Smooth muscle cell (in vitro differentiated cells): ENCODE measurements at regions not wholly inside any gene's neighbourhood (a gene's known extent, or its start where the extent isn't known, plus 50 kb on each side); places are given as distances from the start of the nearest gene placed in this dataset.
A peak's percentile ranks its signal among the peaks of the same experiment; 100 is the strongest.

Source experiments
- DNase-seq: peaks from one replicate; lab custom pipeline; 2025; ENCODE audit not compliant: unreplicated experiment; lab: John Stamatoyannopoulos, UW
- H2AFZ ChIP-seq: fragments of 200-600 bp; sonication (generic); 2 replicates; pipeline ENCODE4 v1.6.0; 2016; ENCODE audit warnings: antibody characterized with exemption, low read depth, mild to moderate bottlenecking
- H3F3A ChIP-seq: fragments of 200-600 bp; sonication (generic); 2 replicates; pipeline ENCODE4 v1.6.0; 2017; ENCODE audit warnings: antibody characterized with exemption, low read depth
- H3K27ac ChIP-seq: fragments of 200-600 bp; sonication (generic); 2 replicates; pipeline ENCODE4 v1.5.1; 2016; ENCODE audit warnings: low read depth, mild to moderate bottlenecking
- H3K27me3 ChIP-seq: fragments of 200-600 bp; sonication (generic); 2 replicates; pipeline ENCODE4 v1.6.1; 2016; ENCODE audit warnings: low read depth, mild to moderate bottlenecking
- H3K36me3 ChIP-seq: fragments of 200-600 bp; sonication (generic); 2 replicates; pipeline ENCODE4 v1.5.1; 2016; ENCODE audit warnings: low read depth
- H3K4me1 ChIP-seq: fragments of 200-600 bp; sonication (generic); 2 replicates; pipeline ENCODE4 v1.5.1; 2016; ENCODE audit warnings: low read depth
- H3K4me2 ChIP-seq: fragments of 200-600 bp; sonication (generic); 2 replicates; pipeline ENCODE4 v1.6.0; 2016; ENCODE audit warnings: mild to moderate bottlenecking
- H3K4me3 ChIP-seq: fragments of 200-600 bp; sonication (generic); 2 replicates; pipeline ENCODE4 v1.5.1; 2016; ENCODE audit warnings: mild to moderate bottlenecking
- H3K79me2 ChIP-seq: fragments of 200-600 bp; sonication (generic); 2 replicates; pipeline ENCODE4 v1.6.0; 2016; ENCODE audit warnings: low read depth, mild to moderate bottlenecking
- H3K9ac ChIP-seq: fragments of 200-600 bp; sonication (generic); 2 replicates; pipeline ENCODE4 v1.6.0; 2016; ENCODE audit warnings: low read depth
- H3K9me3 ChIP-seq: fragments of 200-600 bp; sonication (generic); replicated peaks from 2 replicates; pipeline ENCODE4 v1.5.1; 2016; ENCODE audit warnings: low read depth
- H4K20me1 ChIP-seq: fragments of 200-600 bp; sonication (generic); 2 replicates; pipeline ENCODE4 v1.6.0; 2016; ENCODE audit warnings: low read depth
- WGBS: methylation state at CpG from one replicate; pipeline ENCODE4 v1.1.7; 2016; ENCODE audit warnings: low lambda C conversion rate; 5-methylcytosine and 5-hydroxymethylcytosine counted together
- TF ChIP-seq, protein P1 (sequence below): fragments of 200-600 bp; sonication (generic); IDR thresholded peaks from 2 replicates; pipeline ENCODE4 v1.5.1; 2017; ENCODE audit warnings: borderline replicate concordance, mild to moderate bottlenecking, antibody characterized with exemption; ENCODE audit not compliant: insufficient read depth, poor library complexity, severe bottlenecking

DNA sequence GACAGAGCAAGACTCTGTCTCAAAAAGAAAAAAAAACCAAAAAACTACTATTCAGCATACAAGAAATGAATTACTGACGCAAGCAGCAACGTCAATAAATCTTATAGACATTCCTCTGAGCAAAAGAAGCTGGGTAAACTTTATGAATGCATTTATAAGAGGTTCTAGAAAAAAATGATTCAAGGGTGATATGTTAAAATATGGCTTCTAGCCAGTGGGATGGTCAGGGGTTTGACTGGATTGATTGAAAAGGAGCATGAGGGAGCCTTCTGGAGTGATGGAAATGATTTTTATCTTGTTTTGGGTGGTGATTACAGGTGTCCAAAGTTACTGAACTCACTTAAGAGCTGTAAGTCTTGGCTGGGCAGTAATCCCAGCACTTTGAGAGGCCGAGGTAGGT lies 64.9 kb upstream of the SALL4 start:
- 83% methylated on average over 3 of the region's 3 CpGs for WGBS
- Histone ChIP-seq H3K27ac (no peak overlapping the region), H3K27me3 (no peaks in the 10 kb centered on the region), H4K20me1 (no peaks in the 10 kb centered on the region), H3F3A (peaks cover 5% of the 10 kb centered on the region), H3K36me3 (no peaks in the 10 kb centered on the region), H3K79me2 (no peaks in the 10 kb centered on the region), H2AFZ (no peak overlapping the region), H3K4me1 (no peaks in the 10 kb centered on the region), H3K9me3 (no peaks in the 10 kb centered on the region), H3K9ac (no peak overlapping the region), H3K4me2 (no peak overlapping the region), H3K4me3 (no peak overlapping the region)
- TF ChIP-seq, protein P1, sequence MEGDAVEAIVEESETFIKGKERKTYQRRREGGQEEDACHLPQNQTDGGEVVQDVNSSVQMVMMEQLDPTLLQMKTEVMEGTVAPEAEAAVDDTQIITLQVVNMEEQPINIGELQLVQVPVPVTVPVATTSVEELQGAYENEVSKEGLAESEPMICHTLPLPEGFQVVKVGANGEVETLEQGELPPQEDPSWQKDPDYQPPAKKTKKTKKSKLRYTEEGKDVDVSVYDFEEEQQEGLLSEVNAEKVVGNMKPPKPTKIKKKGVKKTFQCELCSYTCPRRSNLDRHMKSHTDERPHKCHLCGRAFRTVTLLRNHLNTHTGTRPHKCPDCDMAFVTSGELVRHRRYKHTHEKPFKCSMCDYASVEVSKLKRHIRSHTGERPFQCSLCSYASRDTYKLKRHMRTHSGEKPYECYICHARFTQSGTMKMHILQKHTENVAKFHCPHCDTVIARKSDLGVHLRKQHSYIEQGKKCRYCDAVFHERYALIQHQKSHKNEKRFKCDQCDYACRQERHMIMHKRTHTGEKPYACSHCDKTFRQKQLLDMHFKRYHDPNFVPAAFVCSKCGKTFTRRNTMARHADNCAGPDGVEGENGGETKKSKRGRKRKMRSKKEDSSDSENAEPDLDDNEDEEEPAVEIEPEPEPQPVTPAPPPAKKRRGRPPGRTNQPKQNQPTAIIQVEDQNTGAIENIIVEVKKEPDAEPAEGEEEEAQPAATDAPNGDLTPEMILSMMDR, result no peak
- DNase-seq, result no peak

DNA sequence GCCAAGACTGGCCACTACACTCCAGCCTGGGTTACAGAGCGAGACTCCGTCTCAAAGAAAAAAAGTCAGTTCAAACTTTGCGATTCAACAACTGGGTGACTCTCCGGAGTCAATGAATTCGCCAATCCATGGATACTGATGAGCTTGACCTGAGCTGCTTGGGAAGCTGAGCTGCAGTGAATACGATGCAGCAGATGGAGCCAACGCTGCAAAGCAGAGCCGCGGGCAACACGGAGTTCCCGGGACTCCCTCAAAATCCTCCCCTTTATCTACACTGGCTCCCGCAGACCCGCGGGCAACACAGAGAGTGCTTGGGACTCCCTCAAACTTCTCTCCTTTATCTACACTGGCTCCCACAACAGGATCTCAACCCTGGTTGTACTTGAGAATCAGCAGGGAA lies 62.6 kb upstream of the SALL4 start:
- TF ChIP-seq, protein P1, result no peak
- Histone ChIP-seq H3K27me3 (no peaks in the 10 kb centered on the region), H3K9me3 (no peaks in the 10 kb centered on the region), H3F3A (peaks cover 9% of the 10 kb centered on the region), H3K79me2 (no peaks in the 10 kb centered on the region), H3K4me2 (no peak overlapping the region), H3K27ac (no peak overlapping the region), H3K36me3 (no peaks in the 10 kb centered on the region), H3K9ac (no peak overlapping the region), H3K4me3 (no peak overlapping the region), H4K20me1 (no peaks in the 10 kb centered on the region), H2AFZ (no peak overlapping the region), H3K4me1 (peaks cover 8% of the 10 kb centered on the region)
- DNase-seq, result no peak
- WGBS, result 94% methylated on average over 14 of the region's 14 CpGs

DNA sequence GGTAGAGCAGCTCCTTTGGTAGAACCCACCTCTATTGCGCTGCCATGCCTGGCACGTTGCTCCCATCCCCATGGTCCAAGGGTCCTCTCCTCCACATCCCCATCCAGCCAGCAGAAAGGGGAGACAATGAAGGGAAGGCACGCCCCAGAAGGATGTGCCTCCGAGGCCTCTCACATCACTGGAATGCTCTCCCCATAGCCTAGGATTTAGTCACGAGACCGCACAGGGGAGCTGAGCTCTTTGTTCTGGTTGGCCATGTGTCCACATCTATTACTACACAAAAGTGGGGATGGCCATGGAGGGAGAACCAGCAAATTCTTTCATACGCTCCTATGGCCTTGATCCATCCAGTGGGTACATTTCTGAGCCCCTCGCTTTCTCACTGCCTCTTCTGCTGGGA lies 60.5 kb upstream of the SALL4 start:
- peaks cover 9% of the 10 kb centered on the region for H3F3A ChIP-seq
- H3K4me1 ChIP-seq, result peaks cover 8% of the 10 kb centered on the region
- H3K4me2 ChIP-seq, result peak overlapping the region; percentile 33
- H3K9me3 ChIP-seq, result no peaks in the 10 kb centered on the region
- 74% methylated on average over 8 of the region's 8 CpGs for WGBS
- H4K20me1 ChIP-seq, result no peaks in the 10 kb centered on the region
- peak overlapping the region; percentile 96 for H3K27ac ChIP-seq
- no peak for DNase-seq
- H2AFZ ChIP-seq, result no peak overlapping the region
- no peaks in the 10 kb centered on the region for H3K36me3 ChIP-seq
- H3K4me3 ChIP-seq, result no peak overlapping the region
- H3K9ac ChIP-seq, result peak overlapping the region; percentile 57
- no peaks in the 10 kb centered on the region for H3K79me2 ChIP-seq
- no peaks in the 10 kb centered on the region for H3K27me3 ChIP-seq
- TF ChIP-seq, protein P1, result no peak

- WGBS, result 39% methylated on average over 7 of the region's 7 CpGs
- H3F3A ChIP-seq, result peaks cover 9% of the 10 kb centered on the region
- H2AFZ ChIP-seq, result no peak overlapping the region
- no peak overlapping the region for H3K4me3 ChIP-seq
- no peaks in the 10 kb centered on the region for H4K20me1 ChIP-seq
- DNase-seq, result no peak
- H3K27ac ChIP-seq, result peak overlapping the region; percentile 96
- H3K9me3 ChIP-seq, result no peaks in the 10 kb centered on the region
- no peaks in the 10 kb centered on the region for H3K79me2 ChIP-seq
- peak overlapping the region; percentile 33 for H3K4me2 ChIP-seq
- peaks cover 8% of the 10 kb centered on the region for H3K4me1 ChIP-seq
- no peaks in the 10 kb centered on the region for H3K36me3 ChIP-seq
- TF ChIP-seq, protein P1, result no peak
- no peaks in the 10 kb centered on the region for H3K27me3 ChIP-seq
- peak overlapping the region; percentile 57 for H3K9ac ChIP-seq
These were observed 59.6 kb upstream of the SALL4 start for GRCh38 chr20:51861726-51862466.
